Liver (tissue), 8 donors: ENCODE measurements at regions not wholly inside any gene's neighbourhood (a gene's known extent, or its start where the extent isn't known, plus 50 kb on each side); places are given as distances from the start of the nearest gene placed in this dataset.

Source experiments
- DNase-seq: peaks from one replicate; pipeline ENCODE4 v3.0.0-alpha.2; 2017; ENCODE audit warnings: low spot score
- H3K27ac ChIP-seq, 2 donors: one replicate each; pipeline ENCODE4 v1.7.0; 2013; ENCODE audit warnings: inconsistent platforms in 2 of 2, low read length in 2 of 2, control low read depth in 1 of 2, low read depth in 1 of 2, mild to moderate bottlenecking in 1 of 2
- H3K27me3 ChIP-seq, 4 donors: one replicate each; pipeline versions ENCODE4 v1.6.1 to v1.7.0; 2013; ENCODE audit warnings: low read length in 3 of 4, inconsistent platforms in 1 of 4, mild to moderate bottlenecking in 1 of 4, moderate library complexity in 1 of 4; ENCODE audit not compliant: control insufficient read depth in 4 of 4, insufficient read depth in 4 of 4
- H3K36me3 ChIP-seq, 4 donors: one replicate each; pipeline versions ENCODE4 v1.6.1 to v1.7.0; 2013; ENCODE audit warnings: low read length in 3 of 4, mild to moderate bottlenecking in 3 of 4, low read depth in 1 of 4, moderate library complexity in 1 of 4; ENCODE audit not compliant: control insufficient read depth in 4 of 4, insufficient read depth in 3 of 4
- H3K4me1 ChIP-seq, 4 donors: one replicate each; pipeline versions ENCODE4 v1.6.1 to v1.7.0; 2013; ENCODE audit warnings: low read length in 3 of 4, mild to moderate bottlenecking in 3 of 4, moderate library complexity in 1 of 4; ENCODE audit not compliant: control insufficient read depth in 4 of 4, insufficient read depth in 4 of 4
- H3K4me3 ChIP-seq, 3 donors: one replicate each; pipeline versions ENCODE4 v1.6.1 to v1.7.0; 2013; ENCODE audit warnings: low read length in 3 of 3, control low read depth in 1 of 3, low read depth in 1 of 3, mild to moderate bottlenecking in 1 of 3
- H3K9ac ChIP-seq, 2 donors: one replicate each; pipeline ENCODE4 v1.7.0; 2013; ENCODE audit warnings: low read length in 2 of 2, mild to moderate bottlenecking in 2 of 2, moderate library complexity in 2 of 2, control low read depth in 1 of 2, low read depth in 1 of 2
- H3K9me3 ChIP-seq, 4 donors: one replicate each; pipeline versions ENCODE4 v1.6.1 to v1.7.0; 2013; ENCODE audit warnings: low read length in 3 of 4; ENCODE audit not compliant: control insufficient read depth in 4 of 4
- EGR1 ChIP-seq, 2 donors: IDR thresholded peaks; 2 replicates each; pipeline ENCODE4 v1.6.1; 2016 to 2018; ENCODE audit warnings: antibody characterized with exemption in 2 of 2, low read depth in 2 of 2
- FOXA1 ChIP-seq: IDR thresholded peaks from 2 replicates; pipeline ENCODE4 v1.6.1; 2016; ENCODE audit warnings: antibody characterized with exemption
- FOXA2 ChIP-seq: IDR thresholded peaks from 2 replicates; pipeline ENCODE4 v1.6.1; 2016; ENCODE audit warnings: antibody characterized with exemption
- GABPA ChIP-seq, 2 donors: IDR thresholded peaks in 1 of 2; conservative IDR thresholded peaks in 1 of 2; 2 replicates each; pipeline ENCODE4 v1.6.1; 2016; ENCODE audit warnings: antibody characterized with exemption in 2 of 2, mild to moderate bottlenecking in 1 of 2, moderate library complexity in 1 of 2
- HNF4A ChIP-seq, 2 donors: conservative IDR thresholded peaks; 2 replicates each; pipeline ENCODE4 v1.6.1; 2016; ENCODE audit warnings: antibody characterized with exemption in 2 of 2, mild to moderate bottlenecking in 2 of 2
- HNF4G ChIP-seq: IDR thresholded peaks from 2 replicates; pipeline ENCODE4 v1.6.1; 2016; ENCODE audit warnings: antibody characterized with exemption
- JUND ChIP-seq, 2 donors: IDR thresholded peaks; 2 replicates each; pipeline ENCODE4 v1.6.1; 2016; ENCODE audit warnings: antibody characterized with exemption in 2 of 2
- NR2F2 ChIP-seq: IDR thresholded peaks from 2 replicates; pipeline ENCODE4 v1.6.1; 2016; ENCODE audit warnings: antibody characterized with exemption
- RAD21 ChIP-seq, 2 donors: IDR thresholded peaks; 2 replicates each; pipeline ENCODE4 v1.6.1; 2016; ENCODE audit warnings: antibody characterized with exemption in 2 of 2, mild to moderate bottlenecking in 2 of 2
- REST ChIP-seq: IDR thresholded peaks from 2 replicates; pipeline ENCODE4 v1.6.1; 2016; ENCODE audit warnings: antibody characterized with exemption, mild to moderate bottlenecking
- RXRA ChIP-seq, 2 donors: IDR thresholded peaks; 2 replicates each; pipeline ENCODE4 v1.6.1; 2017 to 2018; ENCODE audit warnings: antibody characterized with exemption in 2 of 2, mild to moderate bottlenecking in 1 of 2
- SP1 ChIP-seq: IDR thresholded peaks from 2 replicates; pipeline ENCODE4 v1.6.1; 2018; ENCODE audit warnings: antibody characterized with exemption, mild to moderate bottlenecking
- TAF1 ChIP-seq: conservative IDR thresholded peaks from 2 replicates; pipeline ENCODE4 v1.6.1; 2016; ENCODE audit warnings: antibody characterized with exemption, mild to moderate bottlenecking
- WGBS: extraction: QIAGEN DNeasy Blood & Tissue Kit; methylation state at CpG from one replicate; pipeline ENCODE4 v1.1.7; 2013; 5-methylcytosine and 5-hydroxymethylcytosine counted together
- TF ChIP-seq, protein P1 (sequence below): IDR thresholded peaks from 2 replicates; pipeline ENCODE4 v1.6.1; 2016; ENCODE audit warnings: antibody characterized with exemption
- TF ChIP-seq, protein P2 (sequence below): fragments of 150-350 bp; IDR thresholded peaks from 2 replicates; pipeline ENCODE4 v1.5.1; 2017; ENCODE audit warnings: improper control_type of control experiment, low read depth, low read length; ENCODE audit not compliant: missing input control
- TF ChIP-seq, protein P3 (sequence below): IDR thresholded peaks from 2 replicates; pipeline ENCODE4 v1.6.1; 2016; ENCODE audit warnings: antibody characterized with exemption
- TF ChIP-seq, protein P4 (sequence below): IDR thresholded peaks from 2 replicates; pipeline ENCODE4 v1.6.1; 2016; ENCODE audit warnings: antibody characterized with exemption
- donor health status: healthy.
- donor health status: healthy.
- donor health status: healthy.
- donor health status: healthy.
- donor health status: healthy.

DNA sequence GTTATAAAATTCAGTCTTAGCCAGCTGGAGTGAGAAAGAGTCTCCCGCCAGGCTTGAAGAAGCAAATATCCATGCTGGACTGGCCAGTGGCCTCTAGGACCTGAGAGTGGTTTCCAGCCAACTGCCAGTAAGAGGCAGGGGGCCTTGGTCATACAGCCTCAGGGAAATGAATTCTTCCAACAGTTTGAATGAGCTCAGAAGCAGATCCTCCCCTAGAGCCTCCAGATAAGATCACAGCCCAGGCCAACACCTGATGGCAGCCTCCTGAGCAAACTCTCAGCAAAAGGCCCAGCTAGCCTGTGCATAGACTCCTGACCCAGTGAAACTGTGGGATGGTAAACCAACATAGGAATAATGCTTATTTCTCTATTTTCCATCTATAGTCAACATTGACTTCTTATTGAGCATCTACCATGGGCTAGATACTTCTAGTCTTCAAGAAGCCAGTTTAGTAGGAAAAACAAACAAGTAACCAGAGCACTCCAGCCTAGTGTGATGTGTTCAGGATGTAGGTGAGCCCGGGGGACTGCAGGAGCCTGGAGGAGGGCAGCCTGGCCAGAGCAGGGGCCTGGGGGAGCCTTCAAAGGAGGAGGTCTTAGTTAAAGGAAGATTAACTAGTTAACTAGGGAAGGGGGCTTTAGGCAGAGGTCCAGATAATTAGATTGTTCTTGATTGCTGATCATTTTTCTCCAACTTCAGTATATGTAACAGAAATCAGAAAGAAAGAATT is 115.4 kb upstream of the ADO start:
- TF ChIP-seq, protein P1, sequence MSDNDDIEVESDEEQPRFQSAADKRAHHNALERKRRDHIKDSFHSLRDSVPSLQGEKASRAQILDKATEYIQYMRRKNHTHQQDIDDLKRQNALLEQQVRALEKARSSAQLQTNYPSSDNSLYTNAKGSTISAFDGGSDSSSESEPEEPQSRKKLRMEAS = no peak
- no peak for TF ChIP-seq GABPA (IDR thresholded peaks at IDR 0.05 in 1 of 2, conservative IDR thresholded peaks at IDR 0.05 in 1 of 2)
- TF ChIP-seq HNF4A (conservative IDR thresholded peaks at IDR 0.05) = no peak
- TF ChIP-seq, protein P2, sequence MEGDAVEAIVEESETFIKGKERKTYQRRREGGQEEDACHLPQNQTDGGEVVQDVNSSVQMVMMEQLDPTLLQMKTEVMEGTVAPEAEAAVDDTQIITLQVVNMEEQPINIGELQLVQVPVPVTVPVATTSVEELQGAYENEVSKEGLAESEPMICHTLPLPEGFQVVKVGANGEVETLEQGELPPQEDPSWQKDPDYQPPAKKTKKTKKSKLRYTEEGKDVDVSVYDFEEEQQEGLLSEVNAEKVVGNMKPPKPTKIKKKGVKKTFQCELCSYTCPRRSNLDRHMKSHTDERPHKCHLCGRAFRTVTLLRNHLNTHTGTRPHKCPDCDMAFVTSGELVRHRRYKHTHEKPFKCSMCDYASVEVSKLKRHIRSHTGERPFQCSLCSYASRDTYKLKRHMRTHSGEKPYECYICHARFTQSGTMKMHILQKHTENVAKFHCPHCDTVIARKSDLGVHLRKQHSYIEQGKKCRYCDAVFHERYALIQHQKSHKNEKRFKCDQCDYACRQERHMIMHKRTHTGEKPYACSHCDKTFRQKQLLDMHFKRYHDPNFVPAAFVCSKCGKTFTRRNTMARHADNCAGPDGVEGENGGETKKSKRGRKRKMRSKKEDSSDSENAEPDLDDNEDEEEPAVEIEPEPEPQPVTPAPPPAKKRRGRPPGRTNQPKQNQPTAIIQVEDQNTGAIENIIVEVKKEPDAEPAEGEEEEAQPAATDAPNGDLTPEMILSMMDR = no peak
- no peak for TF ChIP-seq RAD21 (IDR thresholded peaks at IDR 0.05)
- no peak for TF ChIP-seq SP1
- TF ChIP-seq FOXA2 = no peak
- TF ChIP-seq, protein P3, sequence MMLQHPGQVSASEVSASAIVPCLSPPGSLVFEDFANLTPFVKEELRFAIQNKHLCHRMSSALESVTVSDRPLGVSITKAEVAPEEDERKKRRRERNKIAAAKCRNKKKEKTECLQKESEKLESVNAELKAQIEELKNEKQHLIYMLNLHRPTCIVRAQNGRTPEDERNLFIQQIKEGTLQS = no peak
- TF ChIP-seq EGR1 (IDR thresholded peaks at IDR 0.05; ENCODE audit: low read depth in 2 of 2) = no peak
- no peak for TF ChIP-seq HNF4G
- TF ChIP-seq JUND (IDR thresholded peaks at IDR 0.05) = no peak
- no peak for TF ChIP-seq NR2F2
- TF ChIP-seq, protein P4, sequence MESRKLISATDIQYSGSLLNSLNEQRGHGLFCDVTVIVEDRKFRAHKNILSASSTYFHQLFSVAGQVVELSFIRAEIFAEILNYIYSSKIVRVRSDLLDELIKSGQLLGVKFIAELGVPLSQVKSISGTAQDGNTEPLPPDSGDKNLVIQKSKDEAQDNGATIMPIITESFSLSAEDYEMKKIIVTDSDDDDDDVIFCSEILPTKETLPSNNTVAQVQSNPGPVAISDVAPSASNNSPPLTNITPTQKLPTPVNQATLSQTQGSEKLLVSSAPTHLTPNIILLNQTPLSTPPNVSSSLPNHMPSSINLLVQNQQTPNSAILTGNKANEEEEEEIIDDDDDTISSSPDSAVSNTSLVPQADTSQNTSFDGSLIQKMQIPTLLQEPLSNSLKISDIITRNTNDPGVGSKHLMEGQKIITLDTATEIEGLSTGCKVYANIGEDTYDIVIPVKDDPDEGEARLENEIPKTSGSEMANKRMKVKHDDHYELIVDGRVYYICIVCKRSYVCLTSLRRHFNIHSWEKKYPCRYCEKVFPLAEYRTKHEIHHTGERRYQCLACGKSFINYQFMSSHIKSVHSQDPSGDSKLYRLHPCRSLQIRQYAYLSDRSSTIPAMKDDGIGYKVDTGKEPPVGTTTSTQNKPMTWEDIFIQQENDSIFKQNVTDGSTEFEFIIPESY = no peak
- no peak for TF ChIP-seq RXRA (IDR thresholded peaks at IDR 0.05)
- TF ChIP-seq TAF1 = no peak
- H3K9me3 ChIP-seq = peaks cover 0 to 4% (median 0%) of the 10 kb centered on the region in 4 donors
- no peak for DNase-seq
- no peak overlapping the region for H3K4me3 ChIP-seq
- no peaks in the 10 kb centered on the region for H3K27me3 ChIP-seq
- H3K27ac ChIP-seq = no peak overlapping the region
- H3K4me1 ChIP-seq = no peaks in the 10 kb centered on the region
- H3K9ac ChIP-seq = no peak overlapping the region
- 76% methylated on average over 2 of the region's 2 CpGs for WGBS
- no peaks in the 10 kb centered on the region for H3K36me3 ChIP-seq

GRCh38 chr10:62689712-62690111 is 114.8 kb upstream of the ADO start:
- no peak overlapping the region for H3K4me3 ChIP-seq
- H3K9me3 ChIP-seq = peaks cover 0 to 4% (median 0%) of the 10 kb centered on the region in 4 donors
- no peaks in the 10 kb centered on the region for H3K27me3 ChIP-seq
- H3K4me1 ChIP-seq = no peaks in the 10 kb centered on the region
- 53% methylated on average over 5 of the region's 5 CpGs for WGBS
- H3K36me3 ChIP-seq = no peaks in the 10 kb centered on the region
- no peak overlapping the region for H3K9ac ChIP-seq
- TF ChIP-seq, protein P1 = no peak
- no peak for TF ChIP-seq GABPA (IDR thresholded peaks at IDR 0.05 in 1 of 2, conservative IDR thresholded peaks at IDR 0.05 in 1 of 2)
- TF ChIP-seq EGR1 (IDR thresholded peaks at IDR 0.05; ENCODE audit: low read depth in 2 of 2) = no peak
- no peak for TF ChIP-seq NR2F2
- no peak for TF ChIP-seq RAD21 (IDR thresholded peaks at IDR 0.05)
- no peak for TF ChIP-seq SP1
- TF ChIP-seq HNF4G = no peak
- no peak for TF ChIP-seq FOXA1
- TF ChIP-seq TAF1 = no peak
- no peak for TF ChIP-seq REST
- TF ChIP-seq, protein P3 = no peak
- TF ChIP-seq, protein P4 = no peak
- no peak for DNase-seq
- H3K27ac ChIP-seq = no peak overlapping the region
